ENCODE measurements at regions not wholly inside any gene's neighbourhood (a gene's known extent, or its start where the extent isn't known, plus 50 kb on each side); places are given as distances from the start of the nearest gene placed in this dataset.

GRCh38 chr14:82328442-82328841 is 794.8 kb upstream of the SEL1L start:
- TF ChIP-seq MYC (IDR thresholded peaks at IDR 0.05; ENCODE audit: low read depth, low read length) (no peak), CTCF (IDR thresholded peaks at IDR 0.05; ENCODE audit: low read depth, low read length) (no peak), MAX (IDR thresholded peaks at IDR 0.05; ENCODE audit: low read depth, low read length) (no peak), POLR2A (IDR thresholded peaks at IDR 0.05; ENCODE audit: extremely low read depth, insufficient read length) (no peak)
- no peak for DNase-seq (ENCODE audit: low read depth)
- H3K4me3 ChIP-seq (ENCODE audit: low read depth, low read length) = no peak overlapping the region

- H3K4me3 ChIP-seq (ENCODE audit: low read depth, low read length) = no peak overlapping the region
- DNase-seq (ENCODE audit: low read depth) = no peak
- TF ChIP-seq POLR2A (IDR thresholded peaks at IDR 0.05; ENCODE audit: extremely low read depth, insufficient read length) (no peak), CTCF (IDR thresholded peaks at IDR 0.05; ENCODE audit: low read depth, low read length) (no peak), MAX (IDR thresholded peaks at IDR 0.05; ENCODE audit: low read depth, low read length) (no peak)
Measured at GRCh38 chr14:82341261-82341810, 807.7 kb upstream of the SEL1L start.

- no peak for TF ChIP-seq CTCF (IDR thresholded peaks at IDR 0.05; ENCODE audit: low read depth, low read length)
- no peak for TF ChIP-seq MYC (IDR thresholded peaks at IDR 0.05; ENCODE audit: low read depth, low read length)
- DNase-seq (ENCODE audit: low read depth) = no peak
- H3K4me3 ChIP-seq (ENCODE audit: low read depth, low read length) = no peak overlapping the region
Measured at GRCh38 chr14:82342596-82342995, 808.9 kb upstream of the SEL1L start.

- DNase-seq (ENCODE audit: low read depth) = no peak
Measured at GRCh38 chr14:82345184-82345583, 811.5 kb upstream of the SEL1L start.

GRCh38 chr14:82354126-82354525 is 820.5 kb upstream of the SEL1L start:
- no peak for DNase-seq (ENCODE audit: low read depth)
- no peak for TF ChIP-seq MYC (IDR thresholded peaks at IDR 0.05; ENCODE audit: low read depth, low read length)
- no peak for TF ChIP-seq POLR2A (IDR thresholded peaks at IDR 0.05; ENCODE audit: extremely low read depth, insufficient read length)
- no peak for TF ChIP-seq CTCF (IDR thresholded peaks at IDR 0.05; ENCODE audit: low read depth, low read length)
- TF ChIP-seq MAX (IDR thresholded peaks at IDR 0.05; ENCODE audit: low read depth, low read length) = no peak
- no peak overlapping the region for H3K4me3 ChIP-seq (ENCODE audit: low read depth, low read length)

More at GRCh38 chr14:82345184-82345583, 811.5 kb upstream of the SEL1L start:
- H3K4me3 ChIP-seq (ENCODE audit: low read depth, low read length) = no peak overlapping the region
- no peak for TF ChIP-seq MYC (IDR thresholded peaks at IDR 0.05; ENCODE audit: low read depth, low read length)
- TF ChIP-seq POLR2A (IDR thresholded peaks at IDR 0.05; ENCODE audit: extremely low read depth, insufficient read length) = no peak
- TF ChIP-seq MAX (IDR thresholded peaks at IDR 0.05; ENCODE audit: low read depth, low read length) = no peak
- TF ChIP-seq CTCF (IDR thresholded peaks at IDR 0.05; ENCODE audit: low read depth, low read length) = no peak

GRCh38 chr14:82359201-82359600 is 825.5 kb upstream of the SEL1L start:
- TF ChIP-seq MAX (IDR thresholded peaks at IDR 0.05; ENCODE audit: low read depth, low read length) = no peak
- TF ChIP-seq CTCF (IDR thresholded peaks at IDR 0.05; ENCODE audit: low read depth, low read length) = no peak
- TF ChIP-seq POLR2A (IDR thresholded peaks at IDR 0.05; ENCODE audit: extremely low read depth, insufficient read length) = no peak
- TF ChIP-seq MYC (IDR thresholded peaks at IDR 0.05; ENCODE audit: low read depth, low read length) = no peak
- no peak for DNase-seq (ENCODE audit: low read depth)
- no peak overlapping the region for H3K4me3 ChIP-seq (ENCODE audit: low read depth, low read length)

Measured in NB4 (cell line).